ENCODE measurements at regions not wholly inside any gene's neighbourhood (a gene's known extent, or its start where the extent isn't known, plus 50 kb on each side); places are given as distances from the start of the nearest gene placed in this dataset.
A peak's percentile ranks its signal among the peaks of the same experiment; 100 is the strongest.

- peak in 3 of 7 experiments; percentile 7 to 19 (median 18) for TF ChIP-seq CTCF (IDR thresholded peaks at IDR 0.05)
- no peak for TF ChIP-seq POLR2A (IDR thresholded peaks at IDR 0.05)
Observed at GRCh38 chr9:2243666-2244555, 228.8 kb downstream of the SMARCA2 start.

All from body of pancreas (tissue), 4 donors.